NB4 (cell line): ENCODE measurements at regions not wholly inside any gene's neighbourhood (a gene's known extent, or its start where the extent isn't known, plus 50 kb on each side); places are given as distances from the start of the nearest gene placed in this dataset.

Experiments
- POLR2A ChIP-seq: IDR thresholded peaks from 2 replicates; pipeline ENCODE4 v1.6.1; 2011; ENCODE audit warnings: mild to moderate bottlenecking; ENCODE audit not compliant: insufficient read length; ENCODE audit errors: extremely low read depth
- TF ChIP-seq, protein P1 (sequence below): IDR thresholded peaks from one replicate; pipeline ENCODE4 v1.5.1; 2012; ENCODE audit warnings: low read depth, low read length
- TF ChIP-seq, protein P2 (sequence below): IDR thresholded peaks from 2 replicates; pipeline ENCODE4 v1.6.1; 2011; ENCODE audit warnings: low read depth, low read length

- TF ChIP-seq, protein P1, sequence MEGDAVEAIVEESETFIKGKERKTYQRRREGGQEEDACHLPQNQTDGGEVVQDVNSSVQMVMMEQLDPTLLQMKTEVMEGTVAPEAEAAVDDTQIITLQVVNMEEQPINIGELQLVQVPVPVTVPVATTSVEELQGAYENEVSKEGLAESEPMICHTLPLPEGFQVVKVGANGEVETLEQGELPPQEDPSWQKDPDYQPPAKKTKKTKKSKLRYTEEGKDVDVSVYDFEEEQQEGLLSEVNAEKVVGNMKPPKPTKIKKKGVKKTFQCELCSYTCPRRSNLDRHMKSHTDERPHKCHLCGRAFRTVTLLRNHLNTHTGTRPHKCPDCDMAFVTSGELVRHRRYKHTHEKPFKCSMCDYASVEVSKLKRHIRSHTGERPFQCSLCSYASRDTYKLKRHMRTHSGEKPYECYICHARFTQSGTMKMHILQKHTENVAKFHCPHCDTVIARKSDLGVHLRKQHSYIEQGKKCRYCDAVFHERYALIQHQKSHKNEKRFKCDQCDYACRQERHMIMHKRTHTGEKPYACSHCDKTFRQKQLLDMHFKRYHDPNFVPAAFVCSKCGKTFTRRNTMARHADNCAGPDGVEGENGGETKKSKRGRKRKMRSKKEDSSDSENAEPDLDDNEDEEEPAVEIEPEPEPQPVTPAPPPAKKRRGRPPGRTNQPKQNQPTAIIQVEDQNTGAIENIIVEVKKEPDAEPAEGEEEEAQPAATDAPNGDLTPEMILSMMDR = no peak
- TF ChIP-seq, protein P2, sequence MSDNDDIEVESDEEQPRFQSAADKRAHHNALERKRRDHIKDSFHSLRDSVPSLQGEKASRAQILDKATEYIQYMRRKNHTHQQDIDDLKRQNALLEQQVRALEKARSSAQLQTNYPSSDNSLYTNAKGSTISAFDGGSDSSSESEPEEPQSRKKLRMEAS = no peak
- TF ChIP-seq POLR2A = no peak
These were observed 279.6 kb downstream of the PRL start for GRCh38 chr6:22017272-22017671.
